ENCODE measurements at regions not wholly inside any gene's neighbourhood (a gene's known extent, or its start where the extent isn't known, plus 50 kb on each side); places are given as distances from the start of the nearest gene placed in this dataset.

DNA sequence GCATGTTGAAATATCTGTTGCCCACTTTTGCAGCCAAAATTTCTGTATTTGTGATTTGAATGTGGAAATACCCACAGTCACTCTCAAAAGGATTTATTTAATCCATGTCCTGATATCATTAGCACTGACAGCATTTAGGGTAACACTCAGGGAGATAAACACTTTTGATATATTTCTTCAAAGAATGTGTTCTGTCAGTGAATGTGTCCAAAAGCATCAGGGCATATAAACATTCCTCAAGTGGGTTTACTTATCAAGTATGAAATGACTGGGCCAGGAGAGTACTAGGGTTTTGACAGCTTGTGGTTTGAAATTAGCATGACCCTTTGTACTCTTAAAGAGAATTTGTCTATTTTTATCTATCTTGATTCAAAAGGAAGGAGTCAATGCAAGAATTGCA is 1302.1 kb upstream of the ADGRL2 start:
- TF ChIP-seq, protein P1, sequence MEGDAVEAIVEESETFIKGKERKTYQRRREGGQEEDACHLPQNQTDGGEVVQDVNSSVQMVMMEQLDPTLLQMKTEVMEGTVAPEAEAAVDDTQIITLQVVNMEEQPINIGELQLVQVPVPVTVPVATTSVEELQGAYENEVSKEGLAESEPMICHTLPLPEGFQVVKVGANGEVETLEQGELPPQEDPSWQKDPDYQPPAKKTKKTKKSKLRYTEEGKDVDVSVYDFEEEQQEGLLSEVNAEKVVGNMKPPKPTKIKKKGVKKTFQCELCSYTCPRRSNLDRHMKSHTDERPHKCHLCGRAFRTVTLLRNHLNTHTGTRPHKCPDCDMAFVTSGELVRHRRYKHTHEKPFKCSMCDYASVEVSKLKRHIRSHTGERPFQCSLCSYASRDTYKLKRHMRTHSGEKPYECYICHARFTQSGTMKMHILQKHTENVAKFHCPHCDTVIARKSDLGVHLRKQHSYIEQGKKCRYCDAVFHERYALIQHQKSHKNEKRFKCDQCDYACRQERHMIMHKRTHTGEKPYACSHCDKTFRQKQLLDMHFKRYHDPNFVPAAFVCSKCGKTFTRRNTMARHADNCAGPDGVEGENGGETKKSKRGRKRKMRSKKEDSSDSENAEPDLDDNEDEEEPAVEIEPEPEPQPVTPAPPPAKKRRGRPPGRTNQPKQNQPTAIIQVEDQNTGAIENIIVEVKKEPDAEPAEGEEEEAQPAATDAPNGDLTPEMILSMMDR (IDR thresholded peaks at IDR 0.05) = no peak
- TF ChIP-seq POLR2AphosphoS5 (IDR thresholded peaks at IDR 0.05) (no peak), POLR2A (IDR thresholded peaks at IDR 0.05) (no peak)

Data from prostate gland (tissue), 2 donors.